ENCODE measurements at regions not wholly inside any gene's neighbourhood (a gene's known extent, or its start where the extent isn't known, plus 50 kb on each side); places are given as distances from the start of the nearest gene placed in this dataset.
"Not testable (repeated sequence)": the region's sequence is repeated elsewhere in the genome, so short reads cannot be mapped to it uniquely, and the experiment has no call there.

DNA sequence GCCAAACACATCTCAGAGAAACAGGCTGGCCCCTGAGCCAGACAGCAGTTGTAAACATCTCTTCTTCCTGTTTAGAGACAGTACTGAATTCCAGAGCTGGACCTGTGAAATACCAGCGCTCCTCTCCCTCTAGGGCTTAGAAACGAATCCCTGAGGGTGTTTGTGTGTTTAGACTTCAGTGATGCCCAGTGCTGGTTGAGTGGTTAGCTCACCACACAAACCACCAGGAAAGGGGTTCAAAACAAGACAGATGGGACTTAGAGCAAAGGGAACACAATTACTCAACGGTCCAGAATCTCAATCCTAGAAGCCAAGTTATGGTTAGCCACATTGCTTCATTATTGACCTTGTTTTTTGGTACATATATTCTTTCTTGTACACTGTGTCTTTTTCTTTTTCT, 108.7 kb upstream of the TMEM170B start:
- no peak for DNase-seq (ENCODE audit: low spot score in 2 of 2)
- FAIRE-seq: no peak

DNA sequence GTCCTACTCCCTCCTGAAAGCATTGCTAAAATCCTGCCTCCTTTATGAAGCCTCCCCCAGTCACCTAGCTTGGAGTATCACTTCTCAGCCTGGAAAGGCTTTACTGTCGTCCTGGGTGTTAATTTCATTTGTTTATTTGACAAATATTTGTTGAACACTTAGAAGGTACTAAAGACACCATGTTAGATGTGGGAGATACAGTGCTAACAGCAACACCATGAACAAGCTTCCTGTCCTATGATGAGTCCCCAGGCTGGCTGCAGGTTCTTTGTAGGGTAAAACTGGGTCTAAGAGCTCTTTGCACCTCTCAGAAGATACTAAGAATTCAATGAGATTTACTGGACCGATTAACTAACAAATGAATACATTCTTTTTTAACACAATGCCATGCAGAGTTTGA, 109.2 kb upstream of the TMEM170B start:
- DNase-seq (ENCODE audit: low spot score in 2 of 2) (no peak), FAIRE-seq (no peak)

DNA sequence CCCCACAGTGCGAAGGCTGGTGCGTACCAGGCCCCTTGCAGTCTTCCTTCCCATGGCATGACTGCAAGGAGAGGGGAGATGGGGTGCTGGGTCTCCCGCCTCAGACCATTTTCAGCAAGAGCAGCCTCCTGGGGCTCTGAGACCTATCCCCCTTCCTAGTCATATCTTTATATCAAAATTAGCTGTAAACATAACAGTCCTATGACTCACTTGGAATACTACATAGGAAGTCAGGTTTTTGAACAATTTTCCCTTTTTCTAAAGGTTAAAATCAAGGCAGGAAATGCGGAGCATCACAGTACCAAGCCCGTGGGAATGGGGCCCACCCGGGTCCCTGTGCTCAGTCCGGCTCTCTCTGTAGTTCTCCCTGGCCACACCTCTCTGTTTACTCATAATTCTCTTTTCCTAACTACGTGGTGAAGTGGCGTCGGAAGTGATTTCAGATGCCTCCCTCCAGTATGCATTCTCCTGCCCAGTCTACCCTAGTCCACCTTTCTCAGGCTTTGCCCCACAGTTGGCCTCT, 109.8 kb upstream of the TMEM170B start:
- FAIRE-seq (no peak), DNase-seq (ENCODE audit: low spot score in 2 of 2) (no peak)

DNA sequence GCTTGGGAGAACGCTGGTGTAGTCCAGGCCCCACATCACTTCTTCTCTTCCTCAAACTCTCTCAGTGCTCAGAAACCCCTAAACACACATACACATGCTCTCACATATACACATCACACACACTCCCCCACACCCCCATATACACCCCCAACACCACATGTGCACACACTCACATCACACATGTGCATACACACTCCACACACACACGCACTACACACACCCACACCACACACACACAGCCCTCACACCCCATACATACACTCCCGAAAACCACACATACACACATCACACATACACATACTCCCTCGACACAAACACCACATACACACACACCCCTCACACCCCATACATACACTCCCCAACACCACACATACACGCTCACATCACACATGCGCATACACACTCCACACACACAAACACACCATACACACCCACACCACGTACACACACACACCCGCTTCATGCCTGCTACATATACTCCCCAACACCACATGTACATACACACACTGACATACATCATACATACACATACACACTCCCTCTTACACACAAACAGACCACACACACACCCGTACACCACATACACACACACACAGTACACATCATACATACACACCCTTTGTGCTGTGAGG, 110.3 kb upstream of the TMEM170B start:
- DNase-seq (ENCODE audit: low spot score in 2 of 2): no peak
- no peak for FAIRE-seq

DNA sequence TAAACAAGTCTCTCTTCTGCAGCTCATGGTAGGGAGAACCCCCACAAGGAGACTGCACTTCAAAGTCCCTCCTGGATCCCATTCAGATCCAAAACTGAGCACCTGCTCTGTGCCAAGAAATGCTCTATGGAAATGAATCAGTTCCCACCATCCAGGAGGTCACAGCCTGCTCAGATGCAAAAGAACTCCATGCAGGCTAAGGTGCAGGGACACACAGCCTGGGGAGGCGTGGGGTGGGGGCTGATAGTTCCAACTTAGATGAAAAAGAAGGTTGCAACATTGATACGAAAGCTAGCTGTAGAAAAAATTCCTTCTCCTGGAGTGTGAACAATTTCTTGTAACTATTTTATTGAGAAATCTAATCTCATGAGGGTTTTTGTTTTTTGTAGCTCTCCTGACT, 111.0 kb upstream of the TMEM170B start:
- no peak for DNase-seq (ENCODE audit: low spot score in 2 of 2)
- no peak for FAIRE-seq

DNA sequence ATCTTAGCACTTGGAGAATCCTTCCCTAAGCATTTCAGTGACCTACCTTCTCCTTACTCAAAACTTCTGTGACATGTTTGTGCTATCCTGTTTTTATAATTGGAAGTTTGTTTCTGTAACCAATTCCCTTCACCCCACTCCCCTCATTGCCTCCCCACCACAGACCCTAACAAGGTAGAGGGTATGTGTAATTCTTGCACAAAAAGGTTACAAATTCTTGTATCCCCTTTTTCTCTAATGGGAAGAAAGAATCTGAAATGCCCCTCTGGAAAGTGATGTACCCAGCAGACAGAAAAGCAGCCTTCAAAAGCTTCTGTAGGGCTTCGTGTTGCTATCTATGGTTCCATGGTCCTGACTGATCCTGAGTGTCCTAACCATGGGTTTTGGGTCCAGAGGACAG, 111.7 kb upstream of the TMEM170B start:
- FAIRE-seq: no peak
- DNase-seq (ENCODE audit: low spot score in 2 of 2): no peak

DNA sequence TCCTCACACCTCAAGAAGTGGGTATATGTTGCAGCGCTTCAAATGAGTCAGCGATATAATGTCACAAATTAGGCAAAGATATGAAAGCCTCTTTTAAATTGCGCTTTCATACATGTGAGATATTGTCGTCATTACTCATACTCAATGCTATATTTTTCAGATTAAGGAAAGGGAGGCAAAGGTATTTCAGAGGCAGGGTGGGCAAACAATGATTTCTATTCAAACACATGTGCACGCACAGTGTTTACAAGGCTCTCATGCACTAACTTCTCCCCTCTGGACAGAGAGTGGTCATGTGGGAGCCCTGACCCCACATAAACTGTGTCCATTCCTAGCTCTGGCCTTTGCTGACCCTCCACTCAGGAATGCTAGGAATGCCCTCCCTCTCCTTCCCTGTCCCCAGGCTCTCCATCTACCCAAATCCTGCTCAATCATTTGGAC, 112.1 kb upstream of the TMEM170B start:
- FAIRE-seq (no peak), DNase-seq (ENCODE audit: low spot score in 2 of 2) (no peak)

DNA sequence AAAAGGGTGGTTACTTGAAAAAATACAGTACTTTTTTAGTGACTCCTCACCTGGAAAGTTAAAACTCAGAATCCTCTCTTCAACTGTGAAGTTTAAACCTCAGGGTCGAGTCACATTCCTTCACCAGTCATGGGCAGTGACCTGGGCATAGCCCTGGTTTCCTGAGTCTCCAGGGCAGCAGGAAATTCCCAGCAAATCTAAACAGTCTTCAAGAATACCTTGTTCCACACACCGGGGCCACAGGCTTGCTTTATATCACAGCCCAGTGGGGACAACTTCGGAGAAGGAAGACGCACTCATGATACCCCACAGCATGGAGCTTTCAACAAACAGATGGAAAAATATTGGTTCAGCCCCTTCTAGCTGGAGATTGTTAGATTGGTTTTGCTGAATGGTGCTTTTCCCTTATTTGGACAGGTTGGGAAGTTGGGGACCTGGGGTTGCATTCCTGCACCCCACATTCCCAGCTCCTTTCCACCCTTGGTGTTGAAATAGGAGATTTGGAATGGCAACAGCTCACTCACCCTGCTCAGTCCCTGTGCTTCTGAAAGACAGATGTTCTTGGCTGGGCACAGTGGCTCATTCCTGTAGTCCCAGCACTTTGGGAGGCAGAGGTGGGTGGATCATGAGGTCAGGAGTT, 113.0 kb upstream of the TMEM170B start:
- FAIRE-seq: no peak
- no peak for DNase-seq (ENCODE audit: low spot score in 2 of 2)

DNA sequence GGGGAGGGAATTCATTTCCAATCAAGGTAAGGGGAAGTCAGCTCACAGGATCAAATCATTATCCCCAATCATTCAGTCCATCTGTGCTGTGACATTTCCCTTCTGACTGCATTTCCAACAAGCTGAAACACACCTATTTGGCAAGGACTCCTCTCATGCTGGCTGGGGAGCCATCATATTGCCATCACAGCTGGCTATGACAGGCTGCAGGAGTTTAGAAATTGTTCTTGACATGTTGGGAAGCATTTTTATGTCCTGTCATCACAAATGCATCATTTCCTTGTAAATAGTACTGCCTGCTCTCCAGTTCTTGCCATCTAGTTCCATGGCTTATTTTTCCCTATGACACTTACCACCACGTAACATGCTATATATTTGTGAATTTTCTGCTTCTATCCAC, 113.9 kb upstream of the TMEM170B start:
- no peak for DNase-seq (ENCODE audit: low spot score in 2 of 2)
- no peak for FAIRE-seq

DNA sequence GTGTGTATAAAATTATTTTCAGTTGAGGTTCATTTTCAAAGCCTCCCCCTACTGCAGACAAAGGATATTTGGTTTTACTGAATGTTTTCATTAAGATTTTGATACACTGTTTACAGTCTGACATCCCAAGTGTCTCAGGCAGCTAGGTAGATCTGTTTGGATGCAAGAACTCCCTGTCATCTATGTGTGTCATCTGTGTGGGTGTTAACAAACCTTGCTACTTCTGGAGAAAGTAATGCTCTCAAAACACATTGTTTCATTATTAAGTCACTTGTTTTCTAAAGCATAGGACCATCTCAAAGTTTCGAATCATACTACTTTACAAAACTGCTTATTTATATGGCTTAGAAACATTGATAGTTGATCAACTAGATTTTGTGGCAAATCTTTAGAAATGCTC, 114.5 kb upstream of the TMEM170B start:
- no peak for DNase-seq (ENCODE audit: low spot score in 2 of 2)
- no peak for FAIRE-seq

DNA sequence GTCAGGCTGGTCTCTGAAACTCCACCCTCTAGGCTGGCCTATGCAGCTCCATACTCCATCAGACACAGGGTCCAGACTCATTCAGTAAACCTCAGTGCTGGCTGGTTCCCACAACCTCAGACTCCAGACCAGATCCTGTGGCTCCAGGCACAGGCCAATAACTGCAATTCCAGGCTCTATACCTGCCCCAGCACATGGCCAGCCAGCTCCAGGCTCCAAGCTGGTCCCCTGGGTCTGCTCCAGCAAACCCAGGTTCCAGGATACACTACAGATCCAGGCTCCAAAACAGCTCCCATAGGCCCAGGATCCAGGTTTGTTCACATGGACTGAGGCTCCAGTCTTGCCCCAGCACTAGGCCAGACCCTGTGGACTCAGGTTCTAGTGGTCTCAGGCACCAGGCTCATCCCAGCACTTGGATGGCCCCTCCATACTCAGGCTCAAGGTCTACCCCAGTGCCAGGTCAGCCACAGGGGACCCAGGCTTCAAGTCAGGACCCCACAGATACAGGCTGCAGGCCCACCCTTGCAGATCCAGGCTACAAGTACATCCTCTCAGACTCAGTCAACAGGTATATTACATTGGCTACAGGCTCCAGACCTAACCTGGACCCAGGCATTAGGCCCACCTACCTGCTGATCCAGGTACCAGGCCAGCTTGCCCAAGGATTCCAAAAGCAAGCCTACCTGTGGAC, 117.6 kb upstream of the TMEM170B start:
- FAIRE-seq: no peak
- no peak for DNase-seq (ENCODE audit: low spot score in 2 of 2)

DNA sequence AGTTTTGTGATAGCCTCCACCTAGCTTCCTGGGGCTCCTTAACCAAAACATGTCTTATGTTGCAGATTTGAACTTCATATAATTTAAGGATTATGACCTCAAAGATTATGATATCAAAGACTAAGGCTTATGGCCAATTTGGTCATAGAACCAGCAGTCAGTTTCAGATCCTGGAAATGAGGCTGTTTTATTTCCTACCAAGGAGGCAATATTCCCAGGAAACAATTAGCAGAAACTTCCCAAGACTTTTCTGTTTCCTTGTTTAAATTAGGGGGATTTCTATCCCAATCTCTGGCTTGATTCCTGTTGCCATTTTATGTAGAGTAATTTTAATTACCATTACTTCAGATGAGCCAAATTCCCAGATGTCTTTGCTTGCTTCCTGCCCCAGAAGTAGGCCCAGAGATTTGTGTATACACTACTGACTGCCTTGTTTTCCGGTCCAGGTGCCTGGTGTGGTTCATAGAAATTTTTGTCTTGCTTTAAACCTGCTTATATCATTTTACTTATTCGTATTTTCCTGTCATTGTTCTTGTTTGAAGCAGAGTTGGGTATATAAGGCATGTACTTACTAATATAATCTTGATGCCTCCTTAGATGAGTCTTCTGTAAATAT, 119.2 kb upstream of the TMEM170B start:
- no peak for FAIRE-seq
- no peak for DNase-seq (ENCODE audit: low spot score in 2 of 2)

DNA sequence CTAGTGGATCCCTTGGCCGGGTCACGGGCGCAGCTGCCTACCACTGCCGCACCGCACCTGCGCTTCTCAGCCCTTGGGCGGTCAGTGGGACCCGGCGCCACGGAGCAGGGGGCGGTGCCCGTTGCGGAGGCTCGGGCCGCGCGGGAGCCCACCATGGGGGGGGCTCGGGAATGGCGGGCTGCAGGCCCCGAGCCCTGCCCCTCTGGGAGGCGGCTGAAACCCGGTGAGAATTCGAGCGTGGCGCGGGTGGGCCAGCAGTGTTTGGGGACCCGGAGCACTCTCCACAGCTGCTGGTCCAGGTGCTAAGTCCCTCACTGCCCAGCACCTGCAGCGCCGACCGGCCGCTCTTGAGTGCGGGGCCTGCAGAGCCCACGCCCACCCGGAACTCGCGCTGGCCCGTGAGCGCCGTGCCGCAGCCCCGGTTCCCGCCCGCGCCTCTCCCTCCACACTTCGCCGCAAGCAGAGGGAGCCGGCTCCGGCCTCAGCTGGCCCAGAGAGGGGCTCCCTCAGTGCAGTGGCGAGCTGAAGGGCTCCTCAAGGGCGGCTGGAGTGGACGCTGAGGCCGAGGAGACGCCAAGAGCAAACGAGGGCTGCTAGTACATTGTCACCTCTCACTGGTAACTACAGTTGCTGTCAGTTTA, 120.5 kb upstream of the TMEM170B start:
- no peak for DNase-seq (ENCODE audit: low spot score in 2 of 2)
- FAIRE-seq: no peak

DNA sequence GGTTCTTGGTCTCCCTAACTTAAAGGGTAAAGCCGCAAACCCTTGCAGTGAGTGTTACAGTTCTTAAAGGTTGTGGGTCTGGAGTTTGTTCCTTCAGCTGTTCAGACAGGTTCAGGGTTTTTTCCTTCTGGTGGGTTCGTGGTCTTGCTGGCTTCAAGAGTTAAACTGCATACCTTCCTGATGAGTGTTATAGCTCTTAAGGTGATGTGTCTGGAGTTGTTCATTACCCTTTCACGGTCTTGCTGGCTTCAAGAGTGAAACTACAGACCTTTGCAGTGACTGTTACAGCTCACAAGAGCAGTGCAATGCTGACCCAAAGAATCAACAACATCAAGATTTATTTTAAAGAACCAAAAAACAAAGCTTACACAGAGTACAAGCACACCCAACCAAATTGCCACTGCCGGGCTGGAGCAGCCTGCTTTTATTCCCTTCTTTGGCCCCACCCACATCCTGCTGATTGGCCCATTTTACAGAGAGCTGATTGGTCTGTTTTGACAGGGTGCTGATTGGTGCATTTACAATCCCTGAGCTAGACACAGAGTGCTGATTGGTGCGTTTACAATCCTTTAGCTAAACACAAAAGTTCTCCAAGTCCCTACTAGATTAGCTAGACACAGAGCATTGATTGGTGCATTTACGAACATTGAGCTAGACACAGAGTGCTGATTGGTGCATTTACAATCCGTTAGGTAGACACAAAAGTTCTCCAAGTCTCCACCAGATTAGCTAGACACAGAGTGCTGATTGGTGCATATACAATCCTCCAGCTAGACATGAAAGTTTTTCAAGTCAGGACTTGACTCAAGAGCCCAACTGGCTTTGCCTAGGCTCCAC, 121.2 kb upstream of the TMEM170B start:
- DNase-seq (ENCODE audit: low spot score in 2 of 2); FAIRE-seq: not testable (repeated sequence)

DNA sequence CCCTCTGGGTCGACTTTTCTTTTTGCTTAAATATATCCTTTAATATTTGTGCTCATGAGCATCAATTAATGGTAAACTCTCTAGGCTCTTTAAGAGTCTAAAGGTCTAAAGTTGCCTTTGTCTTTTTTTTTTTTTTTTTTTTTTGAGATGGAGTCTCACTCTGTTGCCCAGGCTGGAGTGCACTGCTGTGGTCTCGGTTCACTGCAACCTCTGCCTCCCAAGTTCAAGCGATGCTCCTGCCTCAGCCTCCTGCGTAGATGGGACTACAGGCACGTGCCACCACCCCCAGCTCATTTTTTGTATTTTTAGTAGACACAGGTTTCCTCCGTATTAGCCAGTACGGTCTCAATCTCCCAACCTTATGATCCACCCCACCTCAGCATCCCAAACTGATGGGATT, 122.0 kb upstream of the TMEM170B start:
- FAIRE-seq (no peak), DNase-seq (ENCODE audit: low spot score in 2 of 2) (no peak)

DNA sequence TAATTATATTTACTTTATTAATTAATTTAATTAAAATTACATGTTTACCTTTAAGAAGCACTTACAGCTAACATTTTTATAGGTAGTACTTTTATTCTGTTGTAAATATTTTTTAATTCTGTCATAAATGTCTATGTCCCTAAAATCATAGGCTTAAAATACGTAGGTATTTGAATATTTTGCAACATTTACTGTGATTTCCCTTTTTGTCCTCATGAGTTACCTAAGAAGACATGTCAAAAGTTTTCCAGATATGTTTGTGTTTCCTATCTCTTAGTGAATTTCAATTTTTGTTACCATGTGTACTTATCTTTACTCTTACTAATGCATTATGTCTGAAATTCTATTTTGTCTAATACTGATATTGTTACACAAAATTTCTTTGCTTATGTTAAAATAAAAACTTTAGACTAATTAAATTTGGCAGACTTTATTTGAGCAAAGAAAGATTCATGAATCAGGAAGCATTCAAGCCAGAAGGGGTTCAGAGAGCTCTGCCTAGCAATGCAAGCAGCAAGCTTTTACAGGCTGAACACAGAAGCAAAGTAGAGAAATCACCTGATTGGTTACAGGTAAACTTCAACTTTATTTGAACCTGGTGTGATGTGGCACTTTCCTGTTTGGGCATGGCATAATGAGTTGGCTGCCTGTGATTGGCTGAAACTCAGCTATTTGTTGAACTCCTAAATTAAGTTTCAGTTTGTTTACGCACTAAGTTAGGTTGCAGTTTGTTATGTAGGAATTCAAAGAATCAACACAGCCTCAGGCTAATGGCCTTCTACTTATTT, 123.2 kb upstream of the TMEM170B start:
- no peak for DNase-seq (ENCODE audit: low spot score in 2 of 2)
- no peak for FAIRE-seq

DNA sequence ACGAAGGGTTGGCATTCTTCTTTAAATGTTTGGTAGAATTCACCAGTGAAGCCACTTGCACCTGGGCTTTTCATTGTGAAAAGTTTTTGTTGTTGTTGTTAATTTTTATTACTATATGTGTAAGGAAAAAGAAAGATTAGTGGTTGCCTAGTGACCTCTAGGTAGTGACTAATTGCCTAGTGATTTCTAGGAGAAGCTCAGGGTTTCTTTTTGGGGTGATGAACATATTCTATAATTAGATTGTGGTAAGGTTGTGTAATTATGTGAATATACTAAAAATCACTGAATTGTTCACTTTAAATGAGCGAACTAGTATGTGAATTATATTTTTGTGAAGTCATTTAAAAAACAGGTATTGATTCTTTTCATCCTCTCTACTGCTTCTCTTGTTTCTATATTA, 123.8 kb upstream of the TMEM170B start:
- FAIRE-seq: no peak

DNA sequence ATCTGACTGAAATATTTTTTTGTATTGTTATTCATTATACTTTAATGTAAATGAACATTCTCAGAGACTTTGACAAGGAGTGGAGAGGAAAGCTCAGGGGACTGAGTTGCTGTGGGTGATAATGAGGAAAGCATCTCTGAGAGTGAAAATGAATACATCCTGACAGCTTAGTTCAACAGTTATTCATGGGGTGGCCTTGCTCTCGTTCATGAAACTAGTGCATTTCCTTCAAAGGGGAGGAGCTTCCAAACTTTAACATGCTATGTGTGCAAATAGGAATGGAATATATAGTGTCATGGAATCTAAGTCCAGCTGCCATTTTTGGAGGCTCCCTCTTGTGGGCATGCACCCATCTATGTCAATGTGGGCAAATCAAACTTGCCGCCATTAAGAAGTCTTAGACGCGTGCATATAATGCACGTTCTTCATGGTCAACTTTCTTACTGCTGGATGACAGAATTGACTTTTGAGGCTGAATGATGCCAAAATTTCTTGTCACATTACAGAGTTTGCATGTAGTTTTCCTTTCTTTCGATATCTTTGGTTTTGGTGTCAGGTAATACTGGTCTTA, 124.3 kb upstream of the TMEM170B start:
- FAIRE-seq (no peak), DNase-seq (ENCODE audit: low spot score in 2 of 2) (no peak)

More for the DNA sequence above, 123.8 kb upstream of the TMEM170B start:
- DNase-seq (ENCODE audit: low spot score in 2 of 2): no peak

DNA sequence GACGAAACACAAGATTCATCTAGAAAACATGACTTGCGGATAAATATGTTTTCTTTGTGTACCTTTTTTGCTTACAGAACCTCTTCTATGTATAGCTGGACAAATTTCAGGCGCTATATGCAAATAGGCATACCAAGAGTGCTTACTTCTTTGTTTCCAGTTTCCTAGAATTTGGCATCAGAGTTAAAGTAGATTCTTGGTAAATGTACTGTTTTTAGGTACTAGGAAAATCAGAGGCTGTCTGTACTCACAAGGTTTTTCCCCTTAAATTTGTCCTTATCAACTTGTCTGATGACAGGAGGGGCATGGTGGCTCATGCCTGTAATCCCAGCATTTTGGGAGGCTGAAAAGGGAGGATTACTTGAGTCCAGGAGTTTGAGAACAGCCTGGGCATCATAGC, 124.9 kb upstream of the TMEM170B start:
- DNase-seq (ENCODE audit: low spot score in 2 of 2) (no peak), FAIRE-seq (no peak)
